K562 (cell line): ENCODE measurements at regions not wholly inside any gene's neighbourhood (a gene's known extent, or its start where the extent isn't known, plus 50 kb on each side); places are given as distances from the start of the nearest gene placed in this dataset.

Source experiments
- GABPB2 ChIP-seq: fragments of 250-450 bp; sonication (Bioruptor Pico); conservative IDR thresholded peaks from 2 replicates; pipeline ENCODE4 v1.5.1; 2021; ENCODE audit warnings: mild to moderate bottlenecking
- PHF8 ChIP-seq: fragments of 200-600 bp; sonication (generic); IDR thresholded peaks from 2 replicates; pipeline ENCODE4 v1.6.1; 2012; ENCODE audit warnings: mixed run types, mild to moderate bottlenecking, inconsistent platforms, low read length, moderate library complexity, borderline replicate concordance
- SMARCC2 ChIP-seq: fragments of 450-650 bp; IDR thresholded peaks from 2 replicates; pipeline ENCODE4 v1.6.1; 2017; ENCODE audit warnings: antibody characterized with exemption, moderate library complexity, mild to moderate bottlenecking, low read depth
- TF ChIP-seq, protein P1 (sequence below), 2 experiments: fragments of 450-650 bp in 1 of 2; sonication (generic) in 1 of 2; formaldehyde crosslinking in 1 of 2; IDR thresholded peaks; 2 replicates each; pipeline versions ENCODE4 v1.7.1 to v1.9.0; 2016 to 2022; ENCODE audit warnings: inconsistent platforms in 1 of 2, mild to moderate bottlenecking in 1 of 2, missing genetic modification reagents in 1 of 2

GRCh38 chr10:10777723-10778122, 239.9 kb upstream of the CELF2 start (continued):
- TF ChIP-seq, protein P1, sequence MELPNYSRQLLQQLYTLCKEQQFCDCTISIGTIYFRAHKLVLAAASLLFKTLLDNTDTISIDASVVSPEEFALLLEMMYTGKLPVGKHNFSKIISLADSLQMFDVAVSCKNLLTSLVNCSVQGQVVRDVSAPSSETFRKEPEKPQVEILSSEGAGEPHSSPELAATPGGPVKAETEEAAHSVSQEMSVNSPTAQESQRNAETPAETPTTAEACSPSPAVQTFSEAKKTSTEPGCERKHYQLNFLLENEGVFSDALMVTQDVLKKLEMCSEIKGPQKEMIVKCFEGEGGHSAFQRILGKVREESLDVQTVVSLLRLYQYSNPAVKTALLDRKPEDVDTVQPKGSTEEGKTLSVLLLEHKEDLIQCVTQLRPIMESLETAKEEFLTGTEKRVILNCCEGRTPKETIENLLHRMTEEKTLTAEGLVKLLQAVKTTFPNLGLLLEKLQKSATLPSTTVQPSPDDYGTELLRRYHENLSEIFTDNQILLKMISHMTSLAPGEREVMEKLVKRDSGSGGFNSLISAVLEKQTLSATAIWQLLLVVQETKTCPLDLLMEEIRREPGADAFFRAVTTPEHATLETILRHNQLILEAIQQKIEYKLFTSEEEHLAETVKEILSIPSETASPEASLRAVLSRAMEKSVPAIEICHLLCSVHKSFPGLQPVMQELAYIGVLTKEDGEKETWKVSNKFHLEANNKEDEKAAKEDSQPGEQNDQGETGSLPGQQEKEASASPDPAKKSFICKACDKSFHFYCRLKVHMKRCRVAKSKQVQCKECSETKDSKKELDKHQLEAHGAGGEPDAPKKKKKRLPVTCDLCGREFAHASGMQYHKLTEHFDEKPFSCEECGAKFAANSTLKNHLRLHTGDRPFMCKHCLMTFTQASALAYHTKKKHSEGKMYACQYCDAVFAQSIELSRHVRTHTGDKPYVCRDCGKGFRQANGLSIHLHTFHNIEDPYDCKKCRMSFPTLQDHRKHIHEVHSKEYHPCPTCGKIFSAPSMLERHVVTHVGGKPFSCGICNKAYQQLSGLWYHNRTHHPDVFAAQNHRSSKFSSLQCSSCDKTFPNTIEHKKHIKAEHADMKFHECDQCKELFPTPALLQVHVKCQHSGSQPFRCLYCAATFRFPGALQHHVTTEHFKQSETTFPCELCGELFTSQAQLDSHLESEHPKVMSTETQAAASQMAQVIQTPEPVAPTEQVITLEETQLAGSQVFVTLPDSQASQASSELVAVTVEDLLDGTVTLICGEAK (IDR thresholded peaks at IDR 0.05): no peak
- TF ChIP-seq, protein P1 (CRISPR knock-in tag; IDR thresholded peaks at IDR 0.05): no peak
- TF ChIP-seq GABPB2 (CRISPR knock-in tag): no peak
- no peak for TF ChIP-seq PHF8
- TF ChIP-seq SMARCC2: no peak
